GM03348 (cell line): ENCODE measurements at regions not wholly inside any gene's neighbourhood (a gene's known extent, or its start where the extent isn't known, plus 50 kb on each side); places are given as distances from the start of the nearest gene placed in this dataset.

Experiments used
- DNase-seq: peaks from one replicate; pipeline ENCODE4 v3.0.0; 2012; ENCODE audit warnings: low spot score

GRCh38 chr11:104246590-104246989 lies 82.6 kb upstream of the PDGFD start:
- no peak for DNase-seq

GRCh38 chr11:104238916-104239315 lies 75.0 kb upstream of the PDGFD start:
- no peak for DNase-seq

- no peak for DNase-seq
Measured at GRCh38 chr11:104225047-104225446, 61.1 kb upstream of the PDGFD start.

GRCh38 chr11:104222464-104222863 lies 58.5 kb upstream of the PDGFD start:
- DNase-seq: no peak

- no peak for DNase-seq
Measured at GRCh38 chr11:104221455-104221854, 57.5 kb upstream of the PDGFD start.

- DNase-seq: no peak
Measured at GRCh38 chr11:104219096-104219495, 55.1 kb upstream of the PDGFD start.

GRCh38 chr11:104214517-104214916 lies 50.6 kb upstream of the PDGFD start:
- no peak for DNase-seq
